ENCODE measurements at regions not wholly inside any gene's neighbourhood (a gene's known extent, or its start where the extent isn't known, plus 50 kb on each side); places are given as distances from the start of the nearest gene placed in this dataset.

DNA sequence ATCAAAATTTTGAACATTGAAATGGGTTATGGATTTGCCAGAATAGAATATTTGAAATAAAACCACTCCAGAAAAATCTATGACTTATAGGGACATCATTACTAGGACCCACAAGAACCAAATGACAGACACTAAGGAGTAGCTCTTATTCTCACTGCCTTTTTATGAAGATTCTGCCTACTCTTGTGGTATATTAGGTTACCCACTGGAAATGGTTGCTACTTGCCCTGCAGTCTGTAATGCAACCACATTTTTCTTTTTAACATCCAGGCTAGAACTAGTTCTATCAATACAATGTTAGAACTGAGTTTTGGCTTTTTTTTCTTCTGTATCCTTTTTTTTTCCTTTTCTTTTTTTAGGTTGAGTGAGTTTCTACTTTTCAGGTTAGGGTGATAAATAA, 158.9 kb downstream of the PPP1R2C start:
- no peak for DNase-seq (ENCODE audit: low read depth in 2 of 2)

DNA sequence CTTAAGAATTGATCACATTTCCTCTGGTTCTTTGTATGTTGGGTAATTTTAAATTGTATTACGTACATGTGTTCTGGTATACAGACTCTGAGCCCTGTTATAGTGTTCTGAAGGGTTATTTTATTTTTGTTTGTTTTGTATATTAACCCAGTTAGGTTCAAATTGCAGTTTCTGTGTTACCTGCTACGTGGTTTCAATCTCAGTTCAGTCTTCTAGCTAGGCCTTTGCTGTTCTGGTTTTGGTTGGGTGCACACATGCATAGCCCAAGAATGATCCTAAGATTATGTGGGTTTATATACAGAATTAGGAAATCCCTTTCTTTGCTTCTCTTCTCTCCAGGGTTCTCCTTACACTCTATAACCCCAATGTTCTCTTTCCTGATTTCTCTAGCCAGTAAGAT, 161.0 kb downstream of the PPP1R2C start:
- DNase-seq (ENCODE audit: low read depth in 2 of 2) = no peak

DNA sequence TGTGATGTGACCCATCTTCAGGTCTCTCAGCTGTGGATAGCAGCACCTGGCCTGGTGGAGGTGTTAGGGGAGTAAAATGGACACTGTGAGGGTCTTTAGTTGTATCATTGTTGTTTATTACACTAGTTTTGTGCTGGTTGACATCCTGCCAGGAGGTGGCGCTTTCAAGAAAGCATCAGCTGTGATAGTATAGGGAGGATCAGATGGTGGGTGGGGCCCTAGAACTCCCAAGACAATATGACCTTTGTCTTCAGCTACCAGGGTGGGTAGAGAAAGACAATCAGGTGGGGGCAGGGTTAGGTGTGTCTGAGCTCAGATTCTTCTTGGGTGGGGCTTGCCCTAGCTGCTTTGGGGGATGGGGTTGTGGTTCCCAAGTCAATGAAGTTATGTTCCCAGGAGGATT, 162.8 kb downstream of the PPP1R2C start:
- DNase-seq (ENCODE audit: low read depth in 2 of 2) = peak in 1 of 2 donors; percentile 0

DNA sequence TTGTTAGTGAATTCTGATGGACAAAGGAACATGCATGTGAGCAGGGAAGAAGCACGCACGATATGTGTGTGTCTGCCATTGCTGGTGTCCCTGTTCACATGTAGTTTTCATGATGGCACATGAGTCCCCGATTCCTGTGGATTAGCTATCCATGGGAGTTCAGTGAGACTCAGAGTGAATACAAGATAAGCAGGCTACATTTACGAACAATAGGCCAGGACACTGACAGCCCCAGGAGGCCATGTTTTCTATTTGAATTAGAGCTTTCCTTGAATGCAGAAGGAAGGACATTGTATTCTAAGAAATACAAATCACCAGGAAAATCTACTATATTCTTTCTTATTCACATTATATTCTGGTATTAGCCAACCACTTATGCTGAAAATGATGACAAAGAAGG, 171.4 kb downstream of the PPP1R2C start:
- DNase-seq (ENCODE audit: low read depth in 2 of 2) = no peak

DNA sequence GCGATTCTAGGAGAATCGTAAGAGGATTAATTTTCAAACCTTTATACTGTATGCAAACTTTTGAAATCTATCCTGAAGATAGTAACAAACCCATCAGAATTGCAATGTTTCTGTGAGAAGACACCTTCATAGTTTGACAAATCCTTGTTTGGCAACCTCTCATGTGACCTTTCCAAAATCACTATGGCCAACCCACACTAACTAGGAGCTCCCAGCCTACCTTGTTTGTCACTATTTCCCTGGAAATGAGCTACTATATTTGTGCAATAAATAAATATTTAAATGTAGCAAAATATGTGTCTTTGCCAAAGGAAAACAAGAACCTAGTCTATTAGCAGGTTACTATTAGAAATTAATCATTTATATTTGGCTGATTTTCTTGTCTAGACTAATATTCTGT, 173.7 kb downstream of the PPP1R2C start:
- no peak for DNase-seq (ENCODE audit: low read depth in 2 of 2)

DNA sequence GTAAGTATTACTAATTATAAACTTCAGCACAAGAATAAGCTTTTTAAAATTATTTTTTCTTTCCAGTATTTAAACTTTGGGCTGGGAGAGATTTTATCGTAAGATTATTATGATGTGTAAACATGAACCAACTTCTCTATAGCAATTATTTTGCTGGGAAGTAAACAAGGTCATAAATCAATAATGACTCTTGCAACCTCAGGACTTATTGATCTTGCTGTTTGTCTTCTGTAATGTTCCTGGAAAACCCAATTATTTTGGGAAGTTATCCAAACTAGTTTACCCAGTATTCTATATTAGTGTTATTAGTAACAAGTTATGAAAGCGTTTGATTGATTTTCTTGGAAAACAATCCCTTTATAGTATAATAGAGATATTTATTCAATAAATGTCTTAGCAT, 174.9 kb downstream of the PPP1R2C start:
- no peak for DNase-seq (ENCODE audit: low read depth in 2 of 2)

DNA sequence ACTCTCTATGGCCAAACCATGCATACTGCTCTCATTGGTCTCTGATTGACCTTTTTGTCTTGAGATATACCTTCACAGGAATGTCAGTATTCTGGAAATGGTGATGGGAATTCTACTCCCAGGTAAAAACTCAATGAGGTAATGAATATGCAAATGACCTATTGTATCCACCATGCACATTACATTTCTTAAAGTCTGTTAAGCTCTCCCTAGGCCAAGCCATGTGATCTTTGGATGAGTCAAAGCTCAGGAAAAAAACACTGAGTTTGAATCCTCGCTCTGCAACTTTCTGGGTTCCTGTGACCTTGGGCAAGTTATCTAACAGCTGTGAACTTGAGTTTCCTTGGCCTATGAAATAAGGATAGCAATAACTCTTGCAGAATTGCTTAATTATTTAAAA, 175.4 kb downstream of the PPP1R2C start:
- no peak for DNase-seq (ENCODE audit: low read depth in 2 of 2)

DNA sequence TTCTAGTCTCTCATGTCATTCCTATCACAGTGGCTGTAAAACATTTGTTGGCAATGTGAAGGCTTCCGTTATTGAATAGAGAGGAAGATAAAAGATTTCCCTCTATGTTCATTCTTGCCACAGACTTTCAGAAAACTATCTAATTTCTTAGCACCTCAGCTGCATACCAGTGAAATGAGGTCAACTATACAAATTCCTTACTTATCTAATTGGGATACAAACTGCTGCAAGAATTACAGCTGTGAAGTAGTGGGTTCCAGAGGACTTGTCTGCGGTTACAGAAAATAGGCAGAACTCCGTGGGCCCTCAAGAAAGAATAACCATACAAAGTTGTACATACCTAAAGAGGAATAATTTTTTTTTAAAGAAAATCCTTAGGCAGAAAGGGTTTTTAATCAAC, 175.8 kb downstream of the PPP1R2C start:
- no peak for DNase-seq (ENCODE audit: low read depth in 2 of 2)

DNA sequence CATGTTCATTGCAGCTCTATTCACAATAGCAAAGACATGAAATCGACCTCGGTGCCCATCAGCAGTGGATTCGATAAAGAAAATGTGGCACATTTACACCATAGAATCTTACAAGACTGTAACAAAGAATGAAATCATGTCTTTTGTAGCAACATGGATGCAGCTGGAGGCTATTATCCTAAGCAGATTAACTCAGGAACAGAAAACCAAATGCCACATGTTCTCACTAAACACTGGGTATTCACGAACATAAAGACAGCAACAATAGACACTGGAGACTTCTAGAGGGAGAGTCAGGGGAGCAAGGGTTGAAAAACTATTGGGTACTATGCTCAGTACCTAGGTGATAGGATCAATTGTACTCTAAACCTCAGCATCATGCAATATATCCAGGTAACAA, 180.5 kb downstream of the PPP1R2C start:
- DNase-seq (ENCODE audit: low read depth in 2 of 2) = no peak

DNA sequence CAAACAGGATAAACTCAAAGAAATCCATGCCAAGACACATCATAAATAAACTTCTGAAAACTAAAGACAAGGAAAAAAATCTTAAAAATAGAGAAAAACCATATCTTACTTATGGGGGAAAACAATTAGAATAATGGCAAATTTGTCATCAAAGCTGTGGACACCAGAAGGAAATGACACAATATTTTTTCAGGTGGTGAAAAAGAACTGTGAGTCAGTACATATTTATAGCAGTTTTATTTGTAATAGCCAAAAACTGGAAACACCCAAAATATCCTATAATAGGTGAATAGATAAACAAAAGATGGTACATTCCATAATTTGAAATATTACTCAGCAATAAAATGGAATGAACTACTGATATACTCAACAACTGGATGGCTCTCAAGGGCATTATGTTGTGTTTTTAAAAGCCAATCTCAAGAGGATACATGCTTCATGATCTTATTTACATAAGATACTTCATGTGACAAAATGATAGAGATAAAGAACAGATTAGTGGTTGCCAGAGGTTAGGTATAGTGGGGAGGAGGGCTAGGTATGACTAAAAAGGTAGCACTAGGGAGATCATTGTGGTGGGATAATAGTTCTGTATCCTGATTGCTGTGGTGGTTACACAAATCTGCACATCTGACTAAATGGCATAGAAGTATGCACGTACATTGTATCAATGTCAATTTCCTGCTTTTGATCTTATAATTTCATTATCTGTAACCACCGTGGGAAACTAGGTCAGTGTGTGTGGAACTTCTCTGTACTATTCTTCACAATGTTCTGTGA, 191.9 kb downstream of the PPP1R2C start:
- no peak for DNase-seq (ENCODE audit: low read depth in 2 of 2)

DNA sequence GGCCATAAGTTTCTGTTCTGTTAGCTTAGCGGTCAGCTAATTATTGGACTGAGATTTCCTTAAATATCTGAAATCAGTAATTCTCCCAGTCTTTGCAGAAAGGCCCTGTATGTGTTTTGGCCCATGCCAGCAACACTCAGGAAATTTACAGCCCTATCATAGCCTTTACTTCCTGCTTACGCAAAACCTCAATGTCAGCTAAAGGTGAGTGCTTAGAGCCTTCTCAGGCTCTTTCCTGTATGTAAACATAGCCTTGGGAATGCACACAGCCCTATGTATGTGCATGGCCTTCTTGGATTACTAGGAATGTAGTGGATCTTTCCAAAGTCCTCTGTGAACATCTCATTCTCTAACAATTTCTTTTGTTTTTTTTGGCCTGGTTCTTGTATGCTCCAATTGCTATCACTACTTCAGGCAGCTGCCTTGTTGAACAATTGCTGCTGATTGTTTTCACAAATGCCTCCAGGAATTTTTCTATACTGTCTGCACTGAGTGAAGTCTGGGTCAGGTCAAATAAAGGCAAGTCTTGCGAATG, 200.0 kb downstream of the PPP1R2C start:
- DNase-seq (ENCODE audit: low read depth in 2 of 2) = no peak

DNA sequence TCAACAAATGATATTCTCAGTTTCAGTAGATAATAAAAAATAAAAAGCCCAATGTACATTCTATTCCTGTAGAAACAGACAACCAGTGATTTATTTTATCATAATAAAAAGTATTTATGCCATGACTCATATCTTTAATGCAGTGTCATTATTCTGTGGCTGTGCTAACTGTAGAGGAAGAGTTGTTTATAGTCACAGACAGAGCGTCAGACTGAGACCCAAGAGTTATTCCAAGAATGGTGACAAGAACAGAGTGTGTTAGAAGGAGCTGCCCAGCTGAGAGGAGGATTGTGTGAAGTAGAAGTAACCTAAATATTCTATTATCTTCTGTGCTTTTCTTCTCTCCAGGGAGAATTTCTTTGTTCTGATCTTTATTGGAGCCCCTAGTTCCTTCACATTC, 210.7 kb downstream of the PPP1R2C start:
- no peak for DNase-seq (ENCODE audit: low read depth in 2 of 2)

DNA sequence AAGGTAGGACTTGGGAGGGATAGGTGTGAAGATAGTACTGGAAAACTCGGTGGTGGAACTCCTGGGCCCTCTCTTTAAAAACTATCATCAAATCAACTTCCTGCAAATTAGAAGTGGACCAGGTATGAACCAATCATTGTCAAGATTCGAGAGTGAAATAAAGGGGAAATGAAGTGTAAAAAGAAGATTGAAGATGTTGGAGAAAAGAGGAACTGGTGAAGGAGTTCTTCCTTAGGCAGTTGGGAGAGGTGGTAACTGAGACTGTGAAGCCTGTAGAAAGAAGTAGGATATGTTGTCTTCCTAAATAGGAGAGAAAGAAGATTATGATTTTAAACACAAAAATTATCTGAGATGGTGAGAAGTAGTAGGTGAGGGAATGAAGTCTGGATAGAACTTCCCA, 212.2 kb downstream of the PPP1R2C start:
- DNase-seq (ENCODE audit: low read depth in 2 of 2) = no peak

DNA sequence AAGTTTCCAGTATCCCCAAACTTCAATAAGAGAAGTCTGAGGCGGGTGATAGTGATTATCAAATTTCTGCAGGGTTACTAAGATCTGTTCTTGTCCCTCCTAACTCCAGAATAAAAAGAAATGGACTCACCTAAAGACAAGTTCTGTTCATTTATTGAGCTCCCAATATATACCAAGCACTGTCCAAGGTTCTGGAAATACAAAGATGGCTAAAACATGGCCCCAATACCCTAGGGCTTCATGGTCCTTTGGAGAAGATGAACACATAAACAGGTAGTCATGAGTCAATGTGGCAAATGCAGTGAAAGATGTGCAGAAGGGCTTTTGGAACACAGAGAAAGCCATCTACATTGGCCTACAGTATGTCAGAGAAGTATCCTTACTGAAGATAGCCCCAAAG, 231.2 kb downstream of the PPP1R2C start:
- no peak for DNase-seq (ENCODE audit: low read depth in 2 of 2)

DNA sequence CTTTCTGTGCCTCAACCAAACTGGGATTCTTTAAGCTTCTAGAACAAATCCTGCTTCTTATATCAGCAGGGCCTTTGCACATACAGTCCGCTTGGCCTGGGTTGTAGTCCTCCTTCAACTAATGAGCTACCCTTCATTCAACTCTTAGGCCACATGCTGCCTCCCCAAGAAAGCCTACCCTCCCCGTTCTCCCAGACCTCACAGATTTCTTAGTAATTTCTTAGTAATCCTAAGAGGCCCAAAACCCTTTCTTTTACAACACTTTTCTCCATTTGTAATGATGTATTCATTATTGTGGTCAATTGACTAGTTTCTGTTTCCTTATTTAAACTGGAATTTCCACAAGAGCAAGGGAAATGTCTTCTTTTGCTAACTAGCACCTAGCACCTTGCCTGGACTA, 233.1 kb downstream of the PPP1R2C start:
- DNase-seq (ENCODE audit: low read depth in 2 of 2) = no peak

DNA sequence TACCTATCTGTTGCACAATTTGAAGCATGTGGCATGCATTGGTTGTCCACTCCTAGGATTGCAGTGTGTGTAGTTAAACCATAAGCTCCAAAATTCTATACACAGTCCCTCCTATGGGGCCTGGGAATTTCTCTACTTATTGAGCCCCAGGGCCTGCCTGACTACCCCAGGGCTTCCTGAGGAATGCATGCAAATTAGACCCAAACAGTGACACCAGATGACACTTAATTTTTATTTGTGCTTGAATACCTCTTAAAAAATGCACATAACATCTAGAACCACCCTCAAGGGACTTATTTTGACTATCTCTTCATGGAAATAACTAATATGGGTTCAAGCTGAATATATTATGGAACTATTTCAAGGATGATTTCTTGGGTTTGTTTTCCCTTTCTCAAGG, 236.4 kb downstream of the PPP1R2C start:
- no peak for DNase-seq (ENCODE audit: low read depth in 2 of 2)

DNA sequence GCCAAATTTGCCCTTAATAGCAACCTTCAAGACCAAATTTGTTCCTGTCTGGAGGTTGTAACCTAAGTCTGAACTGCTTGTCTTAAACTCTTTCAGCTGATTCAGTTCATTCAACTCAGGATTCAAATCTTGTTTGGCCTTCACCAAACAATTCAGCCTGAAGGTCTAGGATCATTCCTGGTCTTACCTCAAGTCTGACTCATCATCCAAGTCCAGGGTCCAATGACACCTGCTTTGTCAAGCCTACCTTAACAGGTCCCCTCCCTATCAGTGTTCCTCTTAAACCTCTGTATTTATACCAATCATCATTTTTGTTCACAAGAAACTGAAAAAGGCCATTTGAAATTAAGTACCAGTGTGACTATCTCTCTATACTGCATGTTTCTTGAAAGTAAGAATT, 237.8 kb downstream of the PPP1R2C start:
- DNase-seq (ENCODE audit: low read depth in 2 of 2) = no peak

DNA sequence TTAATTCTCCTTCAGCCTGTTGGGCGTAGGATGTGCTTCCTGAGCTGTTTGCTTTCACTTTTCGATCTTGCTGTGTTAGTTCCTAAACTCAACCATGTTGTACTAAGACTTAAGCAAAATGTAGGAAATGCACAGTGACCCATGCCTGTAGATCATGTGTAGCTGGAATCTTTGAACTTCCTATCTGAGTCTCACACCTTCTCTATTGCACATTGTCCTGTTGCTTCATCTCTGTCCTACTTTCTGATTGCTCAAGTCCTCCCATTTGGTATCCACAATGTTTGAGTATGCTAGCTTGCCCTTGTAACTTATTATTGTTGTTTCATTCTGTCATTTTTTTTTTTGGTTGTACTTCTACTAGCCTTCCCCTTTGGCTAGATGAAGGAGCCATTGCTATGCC, 239.6 kb downstream of the PPP1R2C start:
- no peak for DNase-seq (ENCODE audit: low read depth in 2 of 2)

DNA sequence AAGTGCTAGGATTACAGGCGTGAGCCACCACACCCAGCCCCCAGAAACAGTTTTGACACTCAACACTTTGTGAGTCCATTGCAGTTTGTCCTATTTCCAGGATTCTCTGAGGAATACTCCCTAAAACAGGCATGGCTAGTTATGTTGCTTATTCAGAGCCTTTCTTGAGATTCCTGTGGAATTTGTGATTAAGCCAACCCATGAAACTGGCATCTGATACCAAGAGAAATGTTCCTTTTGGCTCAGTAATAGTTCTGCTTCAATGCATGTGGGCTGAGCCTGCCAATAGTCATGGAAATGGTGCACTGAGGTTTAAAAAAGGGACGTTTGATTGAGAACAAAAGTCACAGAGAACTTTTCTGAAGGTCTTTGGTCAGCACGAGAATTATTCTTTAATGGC, 241.7 kb downstream of the PPP1R2C start:
- DNase-seq (ENCODE audit: low read depth in 2 of 2) = no peak

DNA sequence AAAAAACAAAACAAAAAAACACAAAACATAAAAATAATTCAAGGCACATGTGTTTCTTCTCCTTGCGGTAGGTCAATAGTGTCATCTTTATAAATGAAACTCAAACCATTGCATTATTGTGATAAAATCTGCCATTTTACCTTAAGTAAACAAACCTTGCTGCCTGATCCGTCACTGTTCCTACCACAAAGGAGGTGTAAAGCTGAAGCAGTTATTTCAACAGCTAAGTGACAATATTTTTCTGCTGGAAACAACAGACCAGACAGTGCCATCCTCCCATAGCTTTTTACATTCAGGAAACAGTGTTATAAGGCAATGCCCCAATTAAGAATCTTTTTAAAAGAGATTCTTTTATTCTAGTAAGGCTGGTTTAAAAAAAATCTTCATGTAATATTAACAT, 242.7 kb downstream of the PPP1R2C start:
- no peak for DNase-seq (ENCODE audit: low read depth in 2 of 2)

DNA sequence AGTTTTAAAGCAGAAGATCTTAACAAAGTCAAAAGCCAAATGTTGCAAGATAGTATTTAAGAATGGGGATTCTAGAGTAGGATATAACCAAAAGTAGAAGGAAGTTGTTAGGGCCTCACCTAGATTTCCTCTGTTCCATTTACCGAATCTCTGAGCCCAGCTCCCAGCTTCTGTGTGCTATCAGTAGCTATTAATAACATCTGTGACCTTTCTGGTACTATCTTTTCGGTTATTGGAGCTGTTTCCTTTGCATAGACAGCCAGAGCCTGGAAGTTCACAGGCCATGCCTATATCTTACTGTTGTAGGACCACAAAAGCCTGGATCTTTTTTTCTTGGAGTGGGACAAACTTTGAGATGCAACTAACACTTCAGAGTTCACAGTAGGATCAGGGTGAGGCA, 244.2 kb downstream of the PPP1R2C start:
- no peak for DNase-seq (ENCODE audit: low read depth in 2 of 2)

DNA sequence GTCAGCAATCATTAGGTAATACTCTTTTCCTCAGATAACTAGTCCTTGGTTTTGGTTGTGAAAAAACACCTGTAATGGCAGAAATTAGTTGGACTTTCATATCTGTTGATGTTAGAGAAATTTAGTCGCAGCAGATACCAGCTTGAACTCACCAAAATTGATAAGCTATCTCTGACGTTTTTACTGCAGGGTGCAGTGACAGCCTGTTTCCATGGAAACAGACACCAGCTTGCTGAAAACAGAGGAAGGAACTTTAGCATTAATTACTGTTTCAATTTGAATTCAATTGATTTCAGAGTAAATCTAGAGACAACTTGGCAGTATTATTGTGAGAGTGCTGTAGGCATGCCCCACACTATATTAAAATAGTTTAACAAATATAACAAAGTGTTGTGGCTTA, 246.5 kb downstream of the PPP1R2C start:
- no peak for DNase-seq (ENCODE audit: low read depth in 2 of 2)

DNA sequence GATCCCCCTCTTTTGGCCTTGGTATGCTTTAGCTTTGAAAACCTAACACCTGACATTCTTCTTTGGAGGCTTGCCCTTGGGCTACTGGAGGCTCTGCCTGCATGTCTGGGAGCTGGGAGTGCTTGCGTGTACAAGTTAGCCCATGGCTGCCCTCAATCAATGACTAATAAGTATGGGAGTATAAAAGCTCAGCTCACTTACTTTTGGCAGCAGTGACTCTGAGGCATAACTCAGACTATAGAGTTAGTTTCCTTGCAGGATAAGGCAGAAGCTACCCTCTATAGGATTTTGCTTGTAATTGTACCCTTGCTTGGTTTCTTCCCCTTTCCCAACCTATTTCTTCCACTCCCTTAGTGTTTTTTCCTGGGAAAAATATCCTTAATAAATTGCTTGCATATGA, 247.9 kb downstream of the PPP1R2C start:
- no peak for DNase-seq (ENCODE audit: low read depth in 2 of 2)

DNA sequence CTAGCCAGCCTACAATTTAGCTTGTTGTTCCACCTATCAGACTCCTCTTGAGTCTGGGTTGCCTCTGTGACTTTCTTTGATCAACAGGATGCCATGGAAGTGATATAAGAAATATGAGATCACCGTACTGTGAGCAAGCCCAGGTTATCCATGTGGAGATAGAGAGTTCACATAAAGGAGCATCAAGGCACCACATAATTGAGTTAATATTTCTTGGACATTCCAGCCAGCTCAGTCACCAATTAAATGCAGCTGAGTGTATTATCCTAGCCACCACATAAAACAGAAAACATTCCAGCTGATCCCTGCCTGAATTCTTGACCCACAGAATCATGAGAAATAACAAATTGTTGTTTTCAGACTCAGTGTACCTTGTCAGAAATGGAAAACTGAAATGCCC, 253.6 kb downstream of the PPP1R2C start:
- DNase-seq (ENCODE audit: low read depth in 2 of 2) = no peak

Measured in stimulated activated CD4-positive, alpha-beta T cell treated with anti-CD3 and anti-CD28 coated beads, Interleukin-4, amount 100 ng/mL, for 48 hours (primary cell).